COLO829 (cell line): ENCODE measurements at regions not wholly inside any gene's neighbourhood (a gene's known extent, or its start where the extent isn't known, plus 50 kb on each side); places are given as distances from the start of the nearest gene placed in this dataset.
"Not testable (repeated sequence)": the region's sequence is repeated elsewhere in the genome, so short reads cannot be mapped to it uniquely, and the experiment has no call there.

Experiments used
- DNase-seq: peaks from one replicate; pipeline ENCODE4 v3.0.0; 2012; ENCODE audit warnings: low spot score

- DNase-seq, result no peak
These were observed 118.9 kb upstream of the CAB39 start for GRCh38 chr2:230593765-230594164.

- DNase-seq, result no peak
These were observed 118.3 kb upstream of the CAB39 start for GRCh38 chr2:230594286-230594840.

GRCh38 chr2:230599853-230600252, 112.8 kb upstream of the CAB39 start:
- DNase-seq, result no peak

GRCh38 chr2:230600285-230600684, 112.4 kb upstream of the CAB39 start:
- no peak for DNase-seq

GRCh38 chr2:230600881-230601280, 111.8 kb upstream of the CAB39 start:
- DNase-seq, result no peak

GRCh38 chr2:230601510-230601909, 111.1 kb upstream of the CAB39 start:
- no peak for DNase-seq

- no peak for DNase-seq
These were observed 109.9 kb upstream of the CAB39 start for GRCh38 chr2:230602562-230603230.

GRCh38 chr2:230603317-230603716, 109.3 kb upstream of the CAB39 start:
- not testable (repeated sequence) for DNase-seq

GRCh38 chr2:230604158-230604557, 108.5 kb upstream of the CAB39 start:
- not testable (repeated sequence) for DNase-seq

GRCh38 chr2:230614040-230614439, 98.6 kb upstream of the CAB39 start:
- no peak for DNase-seq

- DNase-seq, result no peak
These were observed 97.7 kb upstream of the CAB39 start for GRCh38 chr2:230614913-230615332.

GRCh38 chr2:230617256-230617706, 95.4 kb upstream of the CAB39 start:
- DNase-seq, result peak; percentile 25

GRCh38 chr2:230619491-230619890, 93.2 kb upstream of the CAB39 start:
- DNase-seq, result no peak

- not testable (repeated sequence) for DNase-seq
These were observed 87.4 kb upstream of the CAB39 start for GRCh38 chr2:230625220-230625619.

GRCh38 chr2:230627091-230627490, 85.6 kb upstream of the CAB39 start:
- not testable (repeated sequence) for DNase-seq

GRCh38 chr2:230627806-230628724, 84.6 kb upstream of the CAB39 start:
- DNase-seq, result no peak

GRCh38 chr2:230631470-230631869, 81.2 kb upstream of the CAB39 start:
- DNase-seq, result no peak

GRCh38 chr2:230634146-230634545, 78.5 kb upstream of the CAB39 start:
- no peak for DNase-seq

- DNase-seq, result not testable (repeated sequence)
These were observed 77.8 kb upstream of the CAB39 start for GRCh38 chr2:230634721-230635313.

- no peak for DNase-seq
These were observed 75.9 kb upstream of the CAB39 start for GRCh38 chr2:230636684-230637271.

- not testable (repeated sequence) for DNase-seq
These were observed 75.2 kb upstream of the CAB39 start for GRCh38 chr2:230637486-230637885.

GRCh38 chr2:230640540-230641011, 72.1 kb upstream of the CAB39 start:
- no peak for DNase-seq
